NCI-H1694 (cell line): ENCODE measurements at regions not wholly inside any gene's neighbourhood (a gene's known extent, or its start where the extent isn't known, plus 50 kb on each side); places are given as distances from the start of the nearest gene placed in this dataset.

Experiments used
- DNase-seq: peaks from one replicate; lab custom pipeline; 2025; lab: John Stamatoyannopoulos, UW

- no peak for DNase-seq
Measured at GRCh38 chr18:57202881-57203280, 56.0 kb downstream of the BOD1L2 start.

DNA sequence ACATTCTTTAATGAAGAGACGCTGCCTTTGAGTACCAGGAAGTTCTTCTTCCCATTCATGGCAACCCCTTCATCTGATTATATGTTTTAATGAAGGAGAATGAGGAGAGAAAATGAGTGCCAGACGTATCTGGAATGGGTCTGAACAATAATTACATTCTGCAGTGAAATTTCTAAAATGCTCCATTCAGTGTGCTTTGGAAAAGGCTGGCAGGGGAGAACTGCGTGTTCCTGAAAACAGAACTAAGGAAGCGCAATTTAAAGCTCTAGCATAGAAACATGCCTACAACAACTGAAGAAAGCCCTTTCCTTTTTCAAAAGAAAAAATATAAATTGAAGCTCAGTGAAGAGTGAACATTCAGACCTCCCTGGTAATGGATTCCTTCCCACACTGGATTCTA, 58.8 kb downstream of the BOD1L2 start:
- DNase-seq = no peak

- DNase-seq = no peak
Measured at GRCh38 chr18:57207124-57207916, 60.4 kb downstream of the BOD1L2 start.

DNA sequence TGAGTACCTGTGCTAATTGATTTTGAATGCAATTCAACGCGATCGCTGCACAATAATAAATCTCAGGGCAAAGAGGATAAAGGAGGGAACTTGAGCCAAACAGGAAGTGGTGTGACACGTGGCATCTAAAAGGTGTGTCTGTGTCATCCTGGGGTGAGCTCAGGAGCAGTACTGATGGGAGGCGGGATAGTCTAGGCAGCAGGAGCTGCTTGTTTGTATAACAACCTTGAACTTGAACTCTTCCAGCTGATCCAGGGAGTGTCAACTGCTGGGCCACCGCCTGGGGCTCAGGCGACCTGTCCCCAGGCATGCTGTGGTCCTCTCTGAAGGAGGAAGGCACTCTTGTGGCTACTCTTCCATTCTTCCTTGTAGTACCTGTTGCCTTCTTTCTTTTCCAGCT, 61.2 kb downstream of the BOD1L2 start:
- no peak for DNase-seq

DNA sequence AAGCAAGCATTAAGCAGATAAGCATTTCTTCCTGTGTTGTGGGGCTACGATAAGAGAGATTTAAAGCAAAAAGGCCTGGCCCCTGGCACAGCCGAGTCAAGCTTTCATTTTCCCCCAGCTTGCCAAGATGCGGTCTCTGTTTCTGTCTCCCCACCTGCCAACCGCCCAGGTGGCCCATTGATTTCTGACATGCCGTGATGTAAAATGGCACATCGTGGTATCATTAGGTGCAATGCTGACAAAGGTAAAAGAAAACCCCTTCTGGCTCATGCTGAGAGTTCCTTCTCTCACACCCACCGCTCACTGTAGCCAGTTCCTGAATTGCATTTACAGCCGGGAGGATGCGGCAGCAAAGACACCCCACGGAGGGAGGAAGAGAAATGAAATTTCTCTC, 62.8 kb downstream of the BOD1L2 start:
- no peak for DNase-seq

DNA sequence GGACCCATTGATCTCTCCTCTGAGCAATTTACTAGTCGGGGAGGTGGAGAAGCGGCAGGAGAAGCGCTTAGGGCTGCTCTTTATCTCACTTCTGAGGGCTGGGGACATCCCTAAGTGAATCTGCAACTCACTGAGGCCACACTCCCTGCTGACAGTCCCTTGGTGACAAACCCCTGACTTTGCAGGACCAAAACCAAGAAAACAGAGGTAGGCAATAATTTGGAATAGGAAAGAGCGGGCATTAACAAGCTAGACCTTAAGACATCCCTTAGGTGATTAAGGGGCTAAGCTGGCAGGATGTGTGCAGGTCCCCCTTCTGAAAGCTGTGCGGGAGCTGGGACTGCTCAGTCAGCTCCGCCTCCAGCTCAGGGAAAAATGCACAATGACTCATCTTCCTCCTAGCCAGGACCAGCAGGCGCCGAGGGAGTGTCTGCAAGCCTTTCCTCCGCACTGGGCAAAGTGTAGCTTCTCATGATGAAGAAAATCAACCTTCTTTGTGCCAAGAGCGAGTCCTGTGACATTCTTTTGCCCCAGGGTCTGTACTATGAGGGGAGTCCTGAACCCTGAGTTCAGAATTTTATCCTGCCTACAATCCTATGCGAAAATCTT, 63.3 kb downstream of the BOD1L2 start:
- peak; percentile 25 for DNase-seq

DNA sequence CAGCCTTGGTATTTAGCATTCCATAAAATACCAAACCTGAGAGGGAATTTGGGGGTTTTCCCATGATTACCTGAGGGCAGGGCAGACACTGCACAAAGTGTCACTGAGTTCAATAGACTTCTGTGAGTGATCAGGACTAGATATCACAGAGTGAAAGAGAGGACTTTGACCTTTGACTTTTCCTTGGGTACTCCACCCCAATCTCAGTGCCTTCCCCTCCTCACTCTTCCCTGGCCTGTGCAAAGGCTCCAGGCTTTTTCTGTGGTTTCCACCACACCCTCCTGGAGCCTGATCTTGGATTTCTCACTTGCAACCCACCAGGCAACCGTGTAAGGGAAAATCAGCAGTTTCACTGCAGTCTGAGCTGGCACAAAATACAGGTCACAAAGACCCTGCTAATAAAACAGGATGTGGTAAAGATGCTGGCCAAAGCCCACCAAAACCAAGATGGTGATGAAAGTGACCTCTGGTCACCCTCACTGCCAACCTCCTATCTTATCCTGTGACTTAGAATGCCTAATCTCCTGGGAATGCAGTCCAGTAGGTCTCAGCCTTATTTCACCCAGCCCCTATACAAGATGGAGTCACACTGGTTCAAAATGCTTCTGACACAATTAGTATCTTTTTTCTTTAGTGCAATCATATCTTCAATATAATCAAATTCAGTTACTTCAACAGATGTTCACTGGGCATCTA, 64.0 kb downstream of the BOD1L2 start:
- DNase-seq = no peak

DNA sequence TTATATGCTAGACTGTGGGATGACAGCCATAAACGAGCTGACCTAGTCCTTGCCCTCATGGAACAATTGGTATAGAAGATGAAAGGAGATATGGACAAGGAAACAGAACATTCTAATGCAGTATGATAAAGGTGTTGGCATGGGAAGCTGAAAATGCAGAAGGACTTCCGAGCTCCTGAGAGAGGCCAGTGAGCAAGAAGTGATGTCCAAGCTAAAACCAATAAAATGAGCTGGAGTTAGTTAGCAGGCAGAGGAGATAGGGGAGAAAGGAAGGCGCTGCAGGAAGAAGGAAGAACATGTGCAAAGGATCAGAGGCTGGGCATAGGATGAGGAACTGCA, 64.5 kb downstream of the BOD1L2 start:
- DNase-seq = no peak

DNA sequence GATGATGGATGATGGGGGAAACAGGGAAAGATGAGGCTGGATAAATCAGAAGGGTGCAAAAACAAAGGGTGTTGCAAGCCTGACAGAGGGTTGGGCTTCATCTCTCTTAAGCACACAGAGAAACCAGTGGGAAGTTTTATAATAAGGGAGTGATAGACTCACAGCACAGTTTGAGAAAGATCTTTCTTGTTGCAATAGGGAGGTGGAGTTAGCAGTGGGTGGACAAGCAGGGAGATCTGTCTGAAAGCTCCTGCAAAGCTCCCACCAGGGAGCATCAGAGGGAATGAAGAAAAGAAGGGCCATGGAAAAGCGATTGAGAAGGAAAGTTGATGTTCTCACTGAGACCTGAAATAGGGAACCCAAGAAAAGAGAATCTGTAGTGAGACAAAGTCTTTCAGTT, 64.9 kb downstream of the BOD1L2 start:
- no peak for DNase-seq

GRCh38 chr18:57212678-57213077, 65.8 kb downstream of the BOD1L2 start:
- DNase-seq = no peak

GRCh38 chr18:57214976-57215375, 68.1 kb downstream of the BOD1L2 start:
- no peak for DNase-seq

DNA sequence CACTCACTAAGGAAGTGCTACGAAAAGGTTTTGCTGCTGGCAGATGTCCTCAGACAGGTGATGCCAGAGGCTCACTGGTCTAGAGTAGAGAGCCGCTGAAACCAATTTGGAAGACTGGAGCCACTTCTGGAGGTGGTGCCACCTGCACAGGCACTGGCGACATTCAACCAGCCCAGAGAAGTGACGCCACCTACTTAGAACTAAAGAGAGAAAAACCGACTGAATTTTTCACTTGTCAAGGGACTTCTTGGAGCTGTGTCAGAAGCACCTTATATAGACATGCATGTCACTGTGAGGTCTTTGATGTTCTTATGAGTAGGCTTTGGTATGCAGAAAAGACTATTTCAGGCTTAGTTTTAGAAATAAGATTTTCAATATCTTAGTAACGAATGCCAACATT, 71.4 kb downstream of the BOD1L2 start:
- DNase-seq = no peak

GRCh38 chr18:57219964-57220363, 73.1 kb downstream of the BOD1L2 start:
- no peak for DNase-seq

DNA sequence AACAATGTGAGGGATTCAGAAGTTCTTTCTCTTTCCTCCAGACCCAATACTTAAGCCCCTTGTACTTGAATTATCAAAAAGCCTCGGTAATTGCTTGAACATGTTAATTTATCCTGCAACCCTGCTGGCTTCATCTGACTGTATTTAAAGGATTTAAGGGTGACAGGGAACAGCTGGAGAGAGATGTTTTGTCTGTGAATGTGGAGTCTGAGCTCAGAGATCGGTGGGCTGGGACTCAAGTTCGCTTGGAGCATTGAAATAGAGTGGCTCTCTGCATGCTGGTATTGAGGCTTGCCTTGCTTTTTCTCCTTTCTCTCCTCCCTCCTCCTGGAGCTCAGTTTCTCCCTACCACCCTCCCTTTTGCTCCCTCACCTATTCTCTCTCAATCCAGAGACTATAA, 73.6 kb downstream of the BOD1L2 start:
- DNase-seq = no peak

GRCh38 chr18:57220930-57221483, 74.1 kb downstream of the BOD1L2 start:
- no peak for DNase-seq

- DNase-seq = peak; percentile 0
Measured at GRCh38 chr18:57223144-57223870, 76.4 kb downstream of the BOD1L2 start.

DNA sequence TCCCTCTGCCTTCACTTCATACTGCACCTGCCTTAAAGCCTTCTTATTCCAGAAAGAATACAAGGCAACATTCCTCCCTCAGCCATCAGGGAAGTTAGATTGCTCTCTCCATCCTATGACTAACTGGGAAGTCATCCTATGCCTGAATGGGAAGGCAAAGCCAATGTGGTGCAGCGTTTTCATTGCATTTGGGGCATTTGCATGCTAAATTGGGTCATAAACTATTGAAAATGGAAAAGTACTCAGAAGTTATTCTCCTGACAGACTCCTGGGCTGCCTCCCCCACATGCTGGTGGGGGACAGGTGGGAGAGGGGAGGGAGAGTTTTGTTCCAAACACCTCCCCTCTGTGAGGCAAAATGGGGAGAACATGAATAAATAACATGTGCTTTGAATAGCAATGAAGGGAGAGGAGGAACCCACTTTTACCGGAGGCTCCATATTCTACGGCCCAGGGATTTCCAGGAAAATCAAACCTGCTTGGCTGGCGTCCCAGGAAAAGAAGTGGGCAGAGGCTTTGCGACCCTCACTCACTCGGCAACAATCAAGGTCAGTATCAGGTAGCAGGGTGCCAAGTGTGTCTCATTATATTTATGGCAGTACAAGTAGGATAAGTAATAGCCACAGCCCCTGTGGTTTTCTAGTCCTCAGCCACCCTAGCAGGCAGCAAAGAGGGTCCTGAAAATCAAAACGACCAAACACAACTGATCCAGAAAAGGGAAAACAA, 84.1 kb downstream of the BOD1L2 start:
- DNase-seq = no peak

DNA sequence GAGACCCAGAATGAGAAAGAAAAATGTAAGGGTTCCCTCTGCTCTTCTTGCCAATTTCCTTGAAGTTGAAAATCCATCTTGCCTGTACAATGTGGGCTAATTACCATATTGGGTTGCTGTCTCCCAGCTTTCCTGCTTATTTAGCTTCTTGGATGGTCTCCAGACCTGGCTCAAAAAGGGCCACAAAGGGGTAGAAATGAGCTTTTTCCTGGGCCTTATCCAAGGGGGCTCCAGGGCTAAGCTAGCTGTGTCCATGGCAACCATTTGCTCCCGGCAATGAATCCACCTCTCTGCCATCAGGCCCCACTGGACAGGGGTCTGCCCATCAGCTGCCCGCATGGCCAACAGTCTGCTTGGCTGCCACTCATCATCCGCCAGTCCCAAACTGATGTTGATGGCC, 85.0 kb downstream of the BOD1L2 start:
- DNase-seq = no peak

DNA sequence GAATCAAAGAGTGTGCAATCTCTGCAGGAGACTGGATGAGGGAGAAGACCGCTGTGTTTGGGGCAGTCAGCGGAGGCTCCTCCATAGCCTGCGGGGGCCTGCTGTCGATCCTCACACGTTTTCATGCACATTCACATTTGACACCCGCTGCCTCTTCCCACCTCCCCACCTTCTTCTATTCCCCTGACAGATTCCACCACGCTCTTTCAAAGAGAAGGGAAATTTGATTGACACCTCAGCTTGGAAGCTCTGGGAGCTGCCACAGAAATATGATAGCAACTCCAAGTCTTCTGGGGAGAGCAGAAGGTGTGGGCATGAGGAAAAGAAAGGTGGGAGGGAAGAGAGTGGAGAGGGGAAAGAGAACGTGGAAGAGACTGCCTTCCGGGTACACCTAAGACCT, 87.5 kb downstream of the BOD1L2 start:
- DNase-seq = no peak

DNA sequence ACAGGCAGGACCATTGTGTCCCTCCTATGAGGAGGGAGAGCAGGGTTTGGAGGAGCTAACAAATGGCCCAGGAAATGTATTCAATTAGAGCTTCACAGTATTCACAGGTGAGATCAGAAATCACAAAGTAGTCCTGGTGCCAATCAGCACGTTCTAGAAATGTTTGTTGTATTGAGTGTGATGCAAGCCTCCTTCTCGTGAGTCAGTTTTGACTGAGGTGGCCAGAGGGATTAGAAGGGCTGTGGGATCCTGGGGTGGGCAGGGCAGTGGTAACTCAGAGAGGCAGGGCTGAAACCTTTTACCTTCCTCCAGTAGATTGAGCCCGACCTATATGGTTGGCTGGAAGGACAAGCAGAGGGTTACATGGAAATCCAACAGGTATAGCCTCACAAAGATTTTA, 95.0 kb downstream of the BOD1L2 start:
- no peak for DNase-seq

DNA sequence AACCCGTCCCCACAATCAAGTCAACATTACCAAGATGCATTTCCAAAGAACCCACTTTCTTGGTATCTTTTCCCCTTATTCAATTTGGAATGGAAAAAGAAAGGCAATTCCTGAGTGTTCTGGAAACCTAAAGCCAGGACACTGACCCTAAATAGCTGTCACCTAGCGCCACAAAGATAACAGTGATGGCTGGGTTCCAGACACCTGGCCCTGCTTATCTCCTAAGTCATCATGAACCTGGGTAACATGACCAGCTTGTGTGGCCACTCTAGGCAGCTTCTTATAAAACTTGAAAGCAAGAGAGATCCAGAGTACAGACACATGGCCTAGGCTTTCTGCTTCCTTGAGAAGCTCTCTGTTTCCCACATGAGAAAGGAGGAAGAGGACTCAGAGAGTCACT, 95.4 kb downstream of the BOD1L2 start:
- DNase-seq = no peak
